GM18511 (cell line): ENCODE measurements at regions not wholly inside any gene's neighbourhood (a gene's known extent, or its start where the extent isn't known, plus 50 kb on each side); places are given as distances from the start of the nearest gene placed in this dataset.

Experiments used
- ATAC-seq: cut with Tn5 transposase; IDR thresholded peaks from one replicate; pipeline ENCODE4 v1.9.1; 2021; ENCODE audit warnings: mild to moderate bottlenecking, moderate library complexity; ENCODE audit not compliant: unreplicated experiment

GRCh38 chr13:104014803-104015645 is 948.8 kb upstream of the SLC10A2 start:
- ATAC-seq: no peak

DNA sequence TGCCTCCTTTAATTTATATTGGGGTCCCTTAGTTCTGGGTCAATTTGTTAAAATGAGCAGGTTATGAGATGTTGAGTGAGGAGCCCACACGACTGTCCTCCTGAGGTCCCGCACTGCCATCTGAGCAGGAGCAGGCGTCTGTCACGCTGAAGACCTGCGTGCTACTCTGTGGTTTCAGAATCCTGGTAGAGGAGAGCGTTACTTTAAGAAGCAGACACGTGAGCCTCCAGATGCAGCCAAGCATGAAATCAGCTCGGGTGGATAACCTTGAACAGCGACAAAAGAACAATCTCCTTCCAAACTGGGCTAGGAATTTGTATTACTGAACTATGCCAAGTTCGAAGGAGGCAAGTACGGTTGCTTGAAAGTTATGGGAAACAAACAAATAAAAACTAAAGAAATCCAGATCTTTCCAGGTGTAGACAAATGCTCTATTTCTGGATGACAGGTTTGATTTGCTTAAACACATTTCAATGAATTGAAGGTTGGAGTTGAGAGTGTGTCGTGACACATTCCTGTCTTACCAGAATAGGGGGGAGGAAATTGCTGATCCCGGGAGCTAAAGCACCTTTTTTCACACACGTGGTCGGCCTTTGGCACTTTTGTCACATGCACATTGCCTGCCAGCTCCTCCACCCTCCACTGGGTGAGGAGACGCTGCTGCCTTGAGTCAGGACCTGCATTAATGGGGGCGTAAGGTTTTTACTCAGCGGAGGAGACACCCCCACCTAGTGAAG is 945.5 kb upstream of the SLC10A2 start:
- ATAC-seq: no peak

DNA sequence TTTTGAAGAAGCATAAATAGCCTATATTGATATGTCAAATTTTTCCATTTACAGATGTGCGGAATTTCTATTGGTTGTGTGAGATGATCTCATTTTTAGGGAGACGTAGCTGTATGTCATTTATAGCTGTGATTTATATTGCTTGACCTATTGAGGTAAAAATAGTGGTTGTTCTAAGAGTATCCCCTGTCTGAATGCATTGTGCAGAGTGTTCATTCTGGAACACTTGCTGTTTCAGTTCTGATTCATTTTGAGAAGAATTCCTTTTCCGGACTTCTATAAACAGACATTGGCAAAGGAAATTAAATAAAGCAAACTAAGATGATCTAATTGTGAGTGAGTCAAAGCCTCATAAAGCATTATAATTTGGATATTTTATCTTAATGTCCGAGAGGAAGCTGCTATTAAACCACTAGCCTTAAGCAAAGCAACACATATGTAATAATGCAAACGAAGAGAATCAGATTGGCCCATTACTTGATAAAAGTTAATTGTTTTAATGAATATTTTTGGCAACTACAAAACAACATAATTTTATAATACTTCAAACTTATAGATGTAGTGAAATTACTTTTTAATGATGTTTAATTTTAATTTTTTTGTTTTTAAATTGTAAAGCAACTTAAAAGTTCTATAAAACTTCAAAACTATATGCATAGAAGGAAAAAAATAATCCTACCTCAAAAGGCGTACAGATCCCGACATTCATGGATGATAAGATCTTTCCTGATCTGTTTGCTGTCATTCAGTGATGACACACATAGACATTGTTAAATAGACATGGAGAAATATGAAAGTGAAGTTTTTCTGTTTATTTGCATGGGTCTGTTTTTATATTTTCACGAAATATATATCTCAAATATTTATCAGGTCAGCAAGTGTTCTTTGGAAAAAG is 942.6 kb upstream of the SLC10A2 start:
- ATAC-seq: no peak

DNA sequence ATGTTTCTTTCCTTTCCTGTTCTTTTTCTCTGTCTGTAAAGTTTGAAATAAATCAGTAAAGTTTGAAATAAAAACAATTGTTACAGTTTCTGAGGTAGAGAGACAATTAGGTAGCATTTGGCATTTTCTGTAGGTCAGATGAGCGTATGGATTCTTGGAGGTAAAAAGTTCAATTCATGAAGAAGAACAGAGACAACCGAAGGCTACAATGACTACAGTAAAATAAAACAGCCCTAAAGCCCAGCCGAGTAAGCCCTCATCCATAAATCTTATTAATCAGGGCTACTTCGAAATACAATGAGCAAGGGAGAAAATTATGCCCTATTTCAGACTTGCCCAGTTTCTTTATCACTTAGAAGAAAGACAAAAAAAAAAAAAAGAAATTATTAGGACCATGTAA is 941.9 kb upstream of the SLC10A2 start:
- no peak for ATAC-seq

GRCh38 chr13:104006625-104007075 is 940.4 kb upstream of the SLC10A2 start:
- no peak for ATAC-seq

DNA sequence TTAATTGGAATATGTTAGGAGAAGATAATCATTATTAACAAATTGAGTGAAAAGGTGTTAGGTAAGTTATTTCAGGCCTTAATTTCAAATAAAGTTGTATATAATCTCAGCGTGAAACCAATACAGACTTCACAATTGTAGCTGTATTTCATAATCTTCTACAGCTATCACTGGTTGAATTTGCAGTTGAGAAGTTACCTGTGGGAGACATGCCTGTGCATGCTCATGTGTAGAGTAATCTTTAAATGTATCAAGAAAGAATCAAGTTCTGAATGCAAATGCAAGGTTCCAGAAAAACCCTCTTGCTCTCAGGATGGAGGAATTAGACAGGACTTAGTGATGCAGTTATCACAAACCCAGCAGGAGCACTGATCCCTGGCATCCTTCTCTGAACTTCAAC is 938.4 kb upstream of the SLC10A2 start:
- ATAC-seq: no peak

GRCh38 chr13:104002216-104002615 is 936.0 kb upstream of the SLC10A2 start:
- no peak for ATAC-seq

DNA sequence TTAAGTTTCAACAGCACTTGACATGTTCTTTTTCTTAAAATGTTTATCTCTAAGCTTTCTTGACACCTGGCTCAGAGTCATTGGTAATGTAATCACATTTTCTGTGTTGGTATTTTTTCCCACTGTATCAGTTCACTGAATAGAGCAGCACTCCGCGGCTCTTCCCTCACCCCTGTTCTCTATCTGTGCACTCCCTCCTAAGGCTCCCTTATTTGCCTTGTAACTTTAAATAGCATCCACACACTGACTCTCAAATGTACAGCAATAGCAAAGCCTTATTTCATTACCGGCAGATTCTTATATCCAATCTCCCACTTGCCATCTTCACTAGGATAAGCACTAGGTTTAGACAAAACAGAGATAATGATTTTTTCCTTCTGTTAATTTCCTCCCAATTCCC is 935.5 kb upstream of the SLC10A2 start:
- no peak for ATAC-seq

DNA sequence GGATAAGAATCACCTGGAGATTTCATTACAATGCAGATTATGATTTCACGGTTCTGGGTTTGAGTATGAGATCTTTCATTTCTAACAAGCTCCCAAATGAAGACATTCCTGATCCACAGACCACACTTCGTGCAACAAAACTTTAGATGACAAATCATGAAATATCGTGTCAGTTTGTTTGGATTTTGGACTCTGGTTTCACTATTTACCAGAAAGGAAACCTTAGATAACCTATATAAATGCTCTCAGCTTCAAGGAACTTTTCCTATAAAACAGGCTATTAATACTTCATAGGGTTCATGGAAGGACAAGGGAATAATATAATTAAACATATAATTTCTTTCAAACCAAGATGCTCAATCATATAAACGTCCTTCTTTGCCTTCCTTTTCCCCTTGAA is 930.5 kb upstream of the SLC10A2 start:
- ATAC-seq: no peak

GRCh38 chr13:103983948-103984347 is 917.7 kb upstream of the SLC10A2 start:
- no peak for ATAC-seq

GRCh38 chr13:103976371-103976770 is 910.2 kb upstream of the SLC10A2 start:
- no peak for ATAC-seq

DNA sequence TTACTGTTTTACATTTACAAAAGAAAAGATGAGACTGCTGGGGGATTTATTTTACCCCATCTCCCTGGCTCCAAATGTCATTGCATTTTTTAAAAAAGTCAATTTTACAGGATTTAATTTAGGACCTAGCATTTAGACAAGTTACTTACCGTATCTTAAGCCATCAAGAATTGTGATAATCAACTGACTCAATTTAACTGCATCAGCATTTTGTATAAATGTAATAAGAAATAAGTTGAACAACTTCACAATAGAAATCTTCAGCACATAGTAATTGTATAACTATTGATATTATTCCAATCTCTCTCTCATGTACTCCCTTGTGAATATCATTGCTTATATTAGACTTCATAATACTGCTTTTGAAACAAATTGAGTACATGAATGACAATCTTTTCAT is 907.5 kb upstream of the SLC10A2 start:
- no peak for ATAC-seq

DNA sequence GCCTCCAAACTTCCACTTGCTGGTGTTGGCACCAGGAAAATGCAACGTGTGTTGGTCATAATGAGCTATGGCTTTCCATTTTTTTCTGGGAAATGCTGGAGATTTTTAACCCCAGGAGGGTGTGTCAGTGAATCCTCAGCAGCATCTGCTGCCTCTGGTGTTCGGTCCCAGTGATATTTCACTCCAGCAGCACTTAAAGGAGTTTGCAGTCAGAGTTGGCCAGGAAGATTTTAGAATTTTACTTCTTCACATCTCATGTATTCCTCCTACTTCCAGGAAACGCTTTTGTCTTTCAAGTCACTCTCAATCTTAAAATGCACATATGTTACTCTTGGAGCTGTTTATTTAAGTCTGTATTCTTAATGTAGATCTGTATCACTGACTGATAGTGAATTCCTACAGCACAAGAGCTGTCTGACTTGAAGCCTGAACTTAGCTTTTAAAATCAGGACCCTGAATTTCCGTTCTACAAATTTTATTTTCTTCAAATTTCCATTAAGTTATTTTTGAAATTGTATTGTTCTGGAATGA is 903.4 kb upstream of the SLC10A2 start:
- no peak for ATAC-seq

DNA sequence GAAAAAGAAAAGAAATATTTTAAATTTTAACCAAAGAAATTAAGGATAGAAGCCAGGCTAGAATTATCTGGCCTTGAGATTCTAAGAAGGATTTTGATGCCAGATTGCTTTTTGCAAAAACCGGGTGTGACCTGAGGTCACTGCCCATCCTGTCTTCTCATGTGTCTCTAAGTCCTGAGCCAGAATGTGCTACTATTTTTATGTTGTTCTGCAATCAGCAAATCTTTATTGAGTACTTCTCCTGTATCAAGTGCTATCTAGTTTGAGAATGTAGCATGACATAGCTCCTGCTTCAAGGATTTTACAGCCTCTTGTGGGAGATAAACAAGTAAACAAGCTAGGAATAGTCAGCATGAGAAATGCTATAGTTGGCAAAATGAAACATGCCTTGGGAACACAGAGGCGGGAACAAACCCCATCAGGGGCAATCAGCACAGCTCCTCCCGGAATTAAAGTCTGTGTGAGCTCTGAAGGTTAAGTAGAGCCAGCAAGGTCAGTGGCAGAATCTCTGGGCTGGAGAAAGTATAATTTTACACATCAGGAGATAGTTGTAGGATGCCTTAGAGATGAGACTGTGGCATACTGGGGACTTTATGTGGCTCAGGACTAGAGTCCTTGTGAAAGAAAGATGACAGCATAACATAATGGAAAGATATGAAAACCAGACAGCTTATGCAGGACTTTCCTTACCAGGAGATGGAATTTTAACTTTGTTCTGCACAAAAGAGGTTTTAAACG is 899.5 kb upstream of the SLC10A2 start:
- no peak for ATAC-seq

- no peak for ATAC-seq
These were observed 895.6 kb upstream of the SLC10A2 start for GRCh38 chr13:103961784-103962183.

- ATAC-seq: no peak
These were observed 894.9 kb upstream of the SLC10A2 start for GRCh38 chr13:103961129-103961528.

DNA sequence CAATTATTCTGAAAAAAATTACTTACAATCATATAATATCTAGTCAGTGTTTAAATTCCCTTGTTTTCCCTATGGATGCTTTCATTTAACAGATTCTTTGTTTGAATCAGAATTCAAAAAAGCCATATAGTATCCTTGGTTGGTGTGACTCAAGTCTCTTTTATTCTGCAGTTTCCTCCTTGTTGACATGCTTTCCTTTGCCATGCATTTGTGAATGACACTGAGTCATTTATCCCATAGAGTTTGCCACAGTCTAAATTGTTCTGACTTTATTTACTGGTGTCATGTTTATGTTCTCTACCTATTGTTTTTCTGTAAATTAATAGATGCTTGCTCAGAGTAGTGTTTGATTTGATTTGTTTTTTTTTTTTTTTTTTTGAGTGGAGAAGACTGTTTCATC is 893.8 kb upstream of the SLC10A2 start:
- no peak for ATAC-seq

DNA sequence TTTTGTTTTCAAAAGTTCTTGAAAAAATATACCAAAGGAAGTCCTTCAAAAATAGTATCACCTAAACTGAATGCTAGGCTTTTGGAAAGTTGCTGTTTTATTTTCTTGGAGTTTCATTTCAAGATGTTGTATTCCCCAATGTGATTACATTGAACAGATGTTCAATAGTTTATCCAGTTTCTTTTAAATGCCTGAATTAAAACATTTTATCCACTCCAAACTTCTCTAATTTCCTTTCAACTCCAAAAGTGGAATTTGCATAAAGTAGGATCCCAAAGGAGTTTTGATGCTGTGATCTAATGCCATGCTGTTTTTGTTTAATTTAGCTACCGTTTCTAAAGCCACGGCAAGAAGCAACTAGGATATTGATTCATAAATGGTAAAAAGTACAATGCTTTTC is 892.5 kb upstream of the SLC10A2 start:
- ATAC-seq: no peak

- ATAC-seq: no peak
These were observed 891.7 kb upstream of the SLC10A2 start for GRCh38 chr13:103957939-103958338.

GRCh38 chr13:103953859-103954258 is 887.6 kb upstream of the SLC10A2 start:
- ATAC-seq: no peak
